Lung (tissue), 11 donors: ENCODE measurements at regions not wholly inside any gene's neighbourhood (a gene's known extent, or its start where the extent isn't known, plus 50 kb on each side); places are given as distances from the start of the nearest gene placed in this dataset.

Source experiments
- ATAC-seq: fragments of 200-7000 bp; cut with Tn5 transposase; one replicate; pipeline ENCODE4 v1.9.1; 2020; ENCODE audit warnings: moderate number of reproducible peaks; ENCODE audit not compliant: insufficient read depth, low FRiP score
- DNase-seq, 3 donors: peaks; one replicate each; pipeline ENCODE4 v3.0.0-alpha.2; 2013 to 2017
- H3K27ac ChIP-seq, 2 donors: one replicate each; pipeline ENCODE4 v1.5.1; 2013; ENCODE audit warnings: mild to moderate bottlenecking in 2 of 2, moderate library complexity in 2 of 2, control low read depth in 1 of 2, inconsistent platforms in 1 of 2, low read depth in 1 of 2, low read length in 1 of 2
- H3K27me3 ChIP-seq, 3 donors: one replicate each; pipeline ENCODE4 v1.5.1; 2013; ENCODE audit warnings: low read length in 2 of 3; ENCODE audit not compliant: control insufficient read depth in 3 of 3, insufficient read depth in 3 of 3
- H3K36me3 ChIP-seq, 4 donors: one replicate each; pipeline ENCODE4 v1.5.1; 2013; ENCODE audit warnings: low read length in 4 of 4, mild to moderate bottlenecking in 1 of 4, moderate library complexity in 1 of 4; ENCODE audit not compliant: control insufficient read depth in 4 of 4, insufficient read depth in 4 of 4
- H3K4me1 ChIP-seq, 5 donors: one replicate each; pipeline ENCODE4 v1.5.1; 2013; ENCODE audit warnings: low read length in 5 of 5, mild to moderate bottlenecking in 2 of 5, moderate library complexity in 1 of 5; ENCODE audit not compliant: control insufficient read depth in 5 of 5, insufficient read depth in 5 of 5
- H3K4me3 ChIP-seq: one replicate; pipeline ENCODE4 v1.5.1; 2013; ENCODE audit warnings: mild to moderate bottlenecking, control low read depth, moderate library complexity
- H3K9ac ChIP-seq, 2 donors: one replicate each; pipeline ENCODE4 v1.5.1; 2013; ENCODE audit warnings: low read length in 2 of 2, control low read depth in 1 of 2; ENCODE audit not compliant: insufficient read depth in 1 of 2
- H3K9me3 ChIP-seq, 4 donors: one replicate each; pipeline ENCODE4 v1.5.1; 2013; ENCODE audit warnings: low read length in 3 of 4, mild to moderate bottlenecking in 1 of 4, moderate library complexity in 1 of 4; ENCODE audit not compliant: control insufficient read depth in 4 of 4, insufficient read depth in 3 of 4
- CTCF ChIP-seq: IDR thresholded peaks from 2 replicates; pipeline ENCODE4 v1.5.1; 2012; ENCODE audit warnings: mild to moderate bottlenecking; ENCODE audit errors: control extremely low read depth, extremely low read depth
- WGBS, 2 donors: extraction: QIAGEN DNeasy Blood & Tissue Kit; methylation state at CpG; one replicate each; pipeline ENCODE4 v1.1.7; 2013; 5-methylcytosine and 5-hydroxymethylcytosine counted together
- donor health status: control.
- donor health status: control.
- donor health status: Bipolar disorder and iron deficiency.
- donor health status: healthy.
- donor health status: DM: yes; HTN: yes; CAD: no.

GRCh38 chr1:218946147-218946546, 227.5 kb upstream of the LYPLAL1 start:
- Histone ChIP-seq H3K9ac (no peak overlapping the region), H3K4me1 (peaks cover 0 to 6% (median 0%) of the 10 kb centered on the region in 5 donors), H3K9me3 (no peaks in the 10 kb centered on the region), H3K27ac (no peak overlapping the region), H3K4me3 (no peak overlapping the region), H3K36me3 (no peaks in the 10 kb centered on the region), H3K27me3 (no peaks in the 10 kb centered on the region)
- ATAC-seq (no peak), DNase-seq (no peak)
- 85% methylated on average over 2 of the region's 2 CpGs for WGBS, 2 donors
- no peak for TF ChIP-seq CTCF

GRCh38 chr1:218948446-218948845, 225.2 kb upstream of the LYPLAL1 start:
- no peak overlapping the region for H3K4me3 ChIP-seq
- H3K36me3 ChIP-seq: no peaks in the 10 kb centered on the region
- no peaks in the 10 kb centered on the region for H3K9me3 ChIP-seq
- DNase-seq: no peak
- no peak overlapping the region for H3K27ac ChIP-seq
- TF ChIP-seq CTCF: no peak
- no peaks in the 10 kb centered on the region for H3K4me1 ChIP-seq
- H3K27me3 ChIP-seq: no peaks in the 10 kb centered on the region
- H3K9ac ChIP-seq: no peak overlapping the region
- ATAC-seq: no peak
- 68 to 74% methylated on average over 6 of the region's 6 CpGs for WGBS, 2 donors

- no peak for ATAC-seq
- Histone ChIP-seq H3K4me1 (no peaks in the 10 kb centered on the region), H3K9me3 (no peaks in the 10 kb centered on the region), H3K27me3 (no peaks in the 10 kb centered on the region), H3K27ac (no peak overlapping the region), H3K4me3 (no peak overlapping the region), H3K36me3 (no peaks in the 10 kb centered on the region), H3K9ac (no peak overlapping the region)
- DNase-seq: peak in 2 of 3 donors; percentile 44 to 63
- TF ChIP-seq CTCF: no peak
- WGBS, 2 donors: 65 to 93% methylated on average over 1 of the region's 1 CpG
These were observed 220.3 kb upstream of the LYPLAL1 start for GRCh38 chr1:218953386-218953785.

GRCh38 chr1:218957971-218958370, 215.7 kb upstream of the LYPLAL1 start:
- H3K4me3 ChIP-seq: no peak overlapping the region
- H3K27me3 ChIP-seq: no peaks in the 10 kb centered on the region
- H3K9ac ChIP-seq: no peak overlapping the region
- H3K4me1 ChIP-seq: no peaks in the 10 kb centered on the region
- WGBS, 2 donors: 38 to 47% methylated on average over 2 of the region's 2 CpGs
- H3K36me3 ChIP-seq: no peaks in the 10 kb centered on the region
- no peaks in the 10 kb centered on the region for H3K9me3 ChIP-seq
- ATAC-seq (no peak), DNase-seq (no peak)
- TF ChIP-seq CTCF: no peak
- no peak overlapping the region for H3K27ac ChIP-seq
